SW480 (cell line): ENCODE measurements at regions not wholly inside any gene's neighbourhood (a gene's known extent, or its start where the extent isn't known, plus 50 kb on each side); places are given as distances from the start of the nearest gene placed in this dataset.

ENCODE experiments used
- DNase-seq: peaks from one replicate; pipeline ENCODE4 v3.0.0-alpha.2; 2016; ENCODE audit warnings: low spot score

- DNase-seq = no peak
These were observed 582.4 kb upstream of the FZD8 start for GRCh38 chr10:36224431-36224985.

- DNase-seq = no peak
These were observed 579.0 kb upstream of the FZD8 start for GRCh38 chr10:36221101-36221500.

- DNase-seq = no peak
These were observed 578.1 kb upstream of the FZD8 start for GRCh38 chr10:36220151-36220550.

- DNase-seq = no peak
These were observed 569.8 kb upstream of the FZD8 start for GRCh38 chr10:36211856-36212255.

- no peak for DNase-seq
These were observed 567.4 kb upstream of the FZD8 start for GRCh38 chr10:36209480-36209879.

GRCh38 chr10:36202881-36203280 is 560.8 kb upstream of the FZD8 start:
- no peak for DNase-seq

- no peak for DNase-seq
These were observed 558.5 kb upstream of the FZD8 start for GRCh38 chr10:36200577-36200976.

GRCh38 chr10:36198322-36198721 is 556.2 kb upstream of the FZD8 start:
- no peak for DNase-seq

- DNase-seq = no peak
These were observed 553.3 kb upstream of the FZD8 start for GRCh38 chr10:36195364-36195763.

- no peak for DNase-seq
These were observed 552.2 kb upstream of the FZD8 start for GRCh38 chr10:36194276-36194675.

GRCh38 chr10:36191009-36191408 is 548.9 kb upstream of the FZD8 start:
- no peak for DNase-seq

GRCh38 chr10:36188461-36188860 is 546.4 kb upstream of the FZD8 start:
- DNase-seq = no peak

- DNase-seq = no peak
These were observed 546.0 kb upstream of the FZD8 start for GRCh38 chr10:36188080-36188453.

GRCh38 chr10:36187380-36188079 is 545.4 kb upstream of the FZD8 start:
- no peak for DNase-seq

- DNase-seq = no peak
These were observed 543.0 kb upstream of the FZD8 start for GRCh38 chr10:36185097-36185496.

- no peak for DNase-seq
These were observed 541.6 kb upstream of the FZD8 start for GRCh38 chr10:36183726-36184125.

- DNase-seq = no peak
These were observed 541.0 kb upstream of the FZD8 start for GRCh38 chr10:36183056-36183455.

- no peak for DNase-seq
These were observed 540.5 kb upstream of the FZD8 start for GRCh38 chr10:36182606-36183005.

GRCh38 chr10:36182179-36182566 is 540.1 kb upstream of the FZD8 start:
- no peak for DNase-seq

- no peak for DNase-seq
These were observed 539.5 kb upstream of the FZD8 start for GRCh38 chr10:36181426-36182178.

- DNase-seq = no peak
These were observed 536.5 kb upstream of the FZD8 start for GRCh38 chr10:36178616-36179015.

- no peak for DNase-seq
These were observed 535.0 kb upstream of the FZD8 start for GRCh38 chr10:36177071-36177470.

GRCh38 chr10:36175954-36176353 is 533.9 kb upstream of the FZD8 start:
- DNase-seq = no peak

- no peak for DNase-seq
These were observed 531.3 kb upstream of the FZD8 start for GRCh38 chr10:36173364-36173763.
